ENCODE measurements at regions not wholly inside any gene's neighbourhood (a gene's known extent, or its start where the extent isn't known, plus 50 kb on each side); places are given as distances from the start of the nearest gene placed in this dataset.
"Not testable (repeated sequence)": the region's sequence is repeated elsewhere in the genome, so short reads cannot be mapped to it uniquely, and the experiment has no call there.

DNA sequence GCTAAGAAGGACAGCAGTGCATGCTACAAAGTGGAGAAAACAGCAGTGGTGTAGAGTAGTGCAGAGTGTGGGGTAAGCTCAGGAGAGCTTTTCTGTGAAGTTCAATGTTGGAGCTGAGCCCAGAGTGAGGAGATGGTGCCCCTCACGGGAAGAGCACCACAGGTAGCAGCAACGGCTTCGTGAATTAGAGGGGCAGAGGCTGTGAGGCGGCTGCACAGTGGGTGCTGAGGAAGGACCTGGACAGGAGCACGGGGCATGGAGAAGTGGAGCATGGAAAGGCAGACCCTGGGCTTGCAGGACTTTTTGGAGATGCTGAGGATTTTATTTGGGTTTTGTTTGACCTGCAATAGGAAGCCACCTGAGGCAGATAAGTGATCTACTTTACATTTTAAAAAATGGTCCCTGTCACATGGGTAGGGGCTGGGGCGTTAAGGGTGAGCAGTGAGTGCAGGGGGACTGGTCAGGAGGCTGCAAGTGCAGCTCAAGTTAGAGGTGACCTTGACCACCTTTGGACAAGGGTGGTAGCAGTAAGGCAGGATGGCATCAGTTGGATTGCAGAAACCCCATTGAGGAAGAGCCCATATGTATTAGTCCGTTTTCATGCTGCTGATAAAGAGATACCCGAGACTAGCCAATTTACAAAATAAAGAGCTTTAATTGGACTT, 85.0 kb downstream of the MYCN start:
- no peaks in the 10 kb centered on the region for H3K9me3 ChIP-seq (ENCODE audit: insufficient read depth, low read length)
- no peaks in the 10 kb centered on the region for H3F3A ChIP-seq (ENCODE audit: insufficient read depth)
- H3K27ac ChIP-seq (ENCODE audit: low read depth, low read length), result no peak overlapping the region
- TF ChIP-seq CTCF (IDR thresholded peaks at IDR 0.05; ENCODE audit: insufficient read depth, low read length, poor library complexity, severe bottlenecking), result no peak
- TF ChIP-seq EZH2phosphoT487 (conservative IDR thresholded peaks at IDR 0.05; ENCODE audit: low read length), result no peak
- no peaks in the 10 kb centered on the region for H3K9me2 ChIP-seq (replicated peaks; ENCODE audit: insufficient read depth, low read length)
- no peak overlapping the region for H3K9ac ChIP-seq (ENCODE audit: low read length)
- no peak overlapping the region for H3K4me2 ChIP-seq (ENCODE audit: low read depth, low read length, poor library complexity, severe bottlenecking)
- H3K79me2 ChIP-seq (ENCODE audit: insufficient read depth, low read length), result no peaks in the 10 kb centered on the region
- H4K20me1 ChIP-seq (ENCODE audit: low read depth, low read length), result no peaks in the 10 kb centered on the region
- H3K36me3 ChIP-seq (ENCODE audit: low read length), result no peaks in the 10 kb centered on the region
- H3K4me3 ChIP-seq (ENCODE audit: insufficient read depth, low read length, poor library complexity, severe bottlenecking), result no peak overlapping the region
- no peak overlapping the region for H2AFZ ChIP-seq (ENCODE audit: low read depth, low read length, severe bottlenecking)
- H3K27me3 ChIP-seq (ENCODE audit: low read length), result no peaks in the 10 kb centered on the region; the same call in 1 of the 2 replicates

DNA sequence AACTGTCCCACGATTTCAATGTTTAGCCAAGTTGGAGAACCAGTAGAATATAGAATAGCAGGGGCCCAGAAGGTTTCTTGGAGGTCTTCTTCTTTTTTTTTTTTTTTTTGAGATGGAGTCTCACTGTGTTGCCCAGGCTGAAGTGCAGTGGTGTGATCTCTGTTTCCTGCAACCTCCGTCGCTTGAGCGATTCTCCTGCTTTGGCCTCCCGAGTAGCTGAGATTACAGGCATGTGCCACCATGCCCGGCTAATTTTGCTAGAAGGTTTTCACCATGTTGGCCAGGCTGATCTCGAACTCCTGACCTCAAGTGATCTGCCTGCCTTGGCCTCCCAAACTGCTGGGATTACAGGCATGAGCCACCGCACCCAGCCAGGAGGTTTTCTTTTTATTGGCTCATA, 84.3 kb downstream of the MYCN start:
- not testable (repeated sequence) for H4K20me1 ChIP-seq (ENCODE audit: low read depth, low read length); H3K27me3 ChIP-seq (ENCODE audit: low read length); H3K36me3 ChIP-seq (ENCODE audit: low read length); H3K4me3 ChIP-seq (ENCODE audit: insufficient read depth, low read length, poor library complexity, severe bottlenecking); H3K9me3 ChIP-seq (ENCODE audit: insufficient read depth, low read length); H3F3A ChIP-seq (ENCODE audit: insufficient read depth); H3K27ac ChIP-seq (ENCODE audit: low read depth, low read length); H2AFZ ChIP-seq (ENCODE audit: low read depth, low read length, severe bottlenecking); H3K9me2 ChIP-seq (replicated peaks; ENCODE audit: insufficient read depth, low read length); H3K79me2 ChIP-seq (ENCODE audit: insufficient read depth, low read length); H3K4me2 ChIP-seq (ENCODE audit: low read depth, low read length, poor library complexity, severe bottlenecking); H3K9ac ChIP-seq (ENCODE audit: low read length)

- H2AFZ ChIP-seq (ENCODE audit: low read depth, low read length, severe bottlenecking), result no peak overlapping the region
- H3K9me2 ChIP-seq (replicated peaks; ENCODE audit: insufficient read depth, low read length), result no peaks in the 10 kb centered on the region
- no peak overlapping the region for H3K4me2 ChIP-seq (ENCODE audit: low read depth, low read length, poor library complexity, severe bottlenecking)
- H3K9me3 ChIP-seq (ENCODE audit: insufficient read depth, low read length), result no peaks in the 10 kb centered on the region
- H3K27ac ChIP-seq (ENCODE audit: low read depth, low read length), result no peak overlapping the region
- no peak overlapping the region for H3K4me3 ChIP-seq (ENCODE audit: insufficient read depth, low read length, poor library complexity, severe bottlenecking)
- H3K79me2 ChIP-seq (ENCODE audit: insufficient read depth, low read length), result no peaks in the 10 kb centered on the region
- no peaks in the 10 kb centered on the region for H4K20me1 ChIP-seq (ENCODE audit: low read depth, low read length)
- TF ChIP-seq CTCF (IDR thresholded peaks at IDR 0.05; ENCODE audit: insufficient read depth, low read length, poor library complexity, severe bottlenecking), result no peak
- no peak for TF ChIP-seq EZH2phosphoT487 (conservative IDR thresholded peaks at IDR 0.05; ENCODE audit: low read length)
- H3K27me3 ChIP-seq (ENCODE audit: low read length), result no peaks in the 10 kb centered on the region; the same call in 1 of the 2 replicates
- H3K9ac ChIP-seq (ENCODE audit: low read length), result no peak overlapping the region
- no peaks in the 10 kb centered on the region for H3K36me3 ChIP-seq (ENCODE audit: low read length)
- no peaks in the 10 kb centered on the region for H3F3A ChIP-seq (ENCODE audit: insufficient read depth)
These were observed 83.4 kb downstream of the MYCN start for GRCh38 chr2:16023506-16024360.
